ENCODE measurements at regions not wholly inside any gene's neighbourhood (a gene's known extent, or its start where the extent isn't known, plus 50 kb on each side); places are given as distances from the start of the nearest gene placed in this dataset.

- no peak for DNase-seq
These were observed 216.2 kb downstream of the MYLK4 start for GRCh38 chr6:2534406-2535042.

- DNase-seq: no peak
These were observed 219.1 kb downstream of the MYLK4 start for GRCh38 chr6:2531426-2532215.

- no peak for DNase-seq
These were observed 221.5 kb downstream of the MYLK4 start for GRCh38 chr6:2529211-2529719.

DNA sequence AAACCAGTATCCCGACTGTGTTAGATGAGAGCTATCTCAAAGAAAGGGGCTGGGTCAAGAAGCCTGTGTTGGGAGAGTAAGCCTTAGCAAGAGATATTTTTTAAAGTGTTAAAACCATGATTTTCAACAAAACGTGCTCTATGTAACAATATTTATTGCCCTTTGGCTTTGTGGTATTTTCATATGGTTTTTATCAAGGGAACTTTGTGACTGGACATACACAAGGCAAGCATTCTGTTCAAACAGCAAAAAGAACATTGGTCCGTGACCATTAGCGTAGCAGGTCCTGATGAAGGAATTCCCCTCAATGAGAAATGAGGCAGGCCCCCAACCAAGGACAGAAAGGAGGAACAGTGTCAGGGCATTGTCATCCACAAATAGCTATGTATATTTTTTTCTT, 222.6 kb downstream of the MYLK4 start:
- no peak for DNase-seq

DNA sequence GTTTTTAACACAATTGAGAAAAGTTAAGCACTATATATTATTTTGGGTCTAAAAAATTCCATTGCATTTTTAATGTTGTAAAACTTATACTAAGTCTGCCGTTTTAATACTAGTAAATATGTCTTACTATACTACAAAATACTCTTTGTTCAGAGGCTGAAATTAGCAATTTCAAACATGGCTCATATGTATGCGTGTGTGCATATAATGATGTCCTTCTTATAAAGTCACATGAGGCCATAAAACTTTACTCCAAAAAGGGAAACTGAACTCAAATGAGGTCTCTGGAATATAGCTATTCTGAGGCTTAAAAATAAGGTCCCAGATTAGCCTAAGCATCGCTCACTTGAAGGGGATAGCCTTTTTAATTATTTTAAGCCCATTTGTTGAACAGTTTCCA, 224.0 kb downstream of the MYLK4 start:
- no peak for DNase-seq

- no peak for DNase-seq
These were observed 226.6 kb downstream of the MYLK4 start for GRCh38 chr6:2524090-2524489.

GRCh38 chr6:2523061-2523460, 227.7 kb downstream of the MYLK4 start:
- DNase-seq: no peak

DNA sequence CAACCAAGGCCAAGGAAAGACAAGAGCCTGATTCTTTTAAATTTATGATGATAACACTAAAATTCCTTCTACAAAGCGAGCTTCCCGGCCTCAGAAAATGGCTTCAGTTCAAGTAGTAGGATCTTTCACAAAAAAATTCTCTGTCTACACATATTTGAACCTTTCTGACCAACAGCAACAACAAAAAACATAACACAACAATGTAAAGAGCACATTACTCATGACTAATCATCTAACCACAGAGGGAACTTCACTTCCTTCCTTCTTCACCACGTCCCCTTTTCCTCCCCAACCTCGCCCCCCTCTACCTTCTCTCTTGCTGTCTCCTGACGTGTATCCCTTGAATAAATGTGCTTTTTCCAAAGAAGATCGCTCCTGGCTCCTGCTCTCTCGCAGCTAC, 228.2 kb downstream of the MYLK4 start:
- no peak for DNase-seq

DNA sequence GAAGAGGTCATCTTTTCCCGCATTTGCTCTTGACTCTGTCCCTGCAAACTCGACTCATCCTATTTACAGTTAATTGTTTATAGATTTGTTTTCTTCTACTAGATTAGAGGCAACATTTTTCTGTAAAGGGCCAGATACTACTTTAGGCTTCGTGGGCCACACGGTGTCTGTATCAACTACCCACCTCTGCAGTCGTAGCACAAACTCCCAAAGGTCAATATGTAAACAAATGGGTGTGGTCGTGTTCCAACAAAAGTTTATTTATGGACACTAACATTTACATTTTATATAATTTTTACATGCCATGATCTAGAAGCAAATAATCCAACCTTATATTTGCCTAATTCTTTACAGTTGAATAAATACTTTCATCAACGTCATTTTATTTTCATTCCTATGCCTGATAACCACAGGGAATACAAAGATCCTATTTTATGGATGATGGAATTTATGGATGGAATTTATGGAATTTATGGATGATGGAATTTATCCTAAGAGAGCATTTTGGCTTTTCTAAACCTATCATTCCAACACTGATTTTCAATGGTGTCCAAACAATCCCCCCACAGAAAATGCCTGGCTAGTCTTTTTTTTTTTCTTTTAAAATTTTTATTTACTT, 232.8 kb downstream of the MYLK4 start:
- DNase-seq: no peak

GRCh38 chr6:2517401-2517800, 233.3 kb downstream of the MYLK4 start:
- no peak for DNase-seq

DNA sequence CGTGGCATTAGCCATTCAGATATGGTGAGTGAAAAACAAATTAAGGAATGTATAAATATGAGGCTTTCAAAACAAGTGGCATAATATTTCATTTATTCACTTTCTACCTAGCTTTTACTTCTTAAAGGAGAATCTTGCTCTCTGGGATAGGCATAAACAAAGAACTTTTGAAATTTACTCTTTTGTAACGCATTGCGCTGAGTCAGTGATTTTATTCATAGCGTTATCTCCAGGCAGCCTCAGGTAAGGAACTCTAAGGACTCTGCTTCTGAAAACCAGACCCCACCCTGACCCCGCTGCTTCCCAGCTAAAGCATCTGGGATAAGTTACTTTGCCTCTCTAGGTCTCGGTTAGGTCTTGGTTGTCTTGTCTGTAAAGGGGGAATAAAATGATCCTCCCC, 234.7 kb downstream of the MYLK4 start:
- no peak for DNase-seq

DNA sequence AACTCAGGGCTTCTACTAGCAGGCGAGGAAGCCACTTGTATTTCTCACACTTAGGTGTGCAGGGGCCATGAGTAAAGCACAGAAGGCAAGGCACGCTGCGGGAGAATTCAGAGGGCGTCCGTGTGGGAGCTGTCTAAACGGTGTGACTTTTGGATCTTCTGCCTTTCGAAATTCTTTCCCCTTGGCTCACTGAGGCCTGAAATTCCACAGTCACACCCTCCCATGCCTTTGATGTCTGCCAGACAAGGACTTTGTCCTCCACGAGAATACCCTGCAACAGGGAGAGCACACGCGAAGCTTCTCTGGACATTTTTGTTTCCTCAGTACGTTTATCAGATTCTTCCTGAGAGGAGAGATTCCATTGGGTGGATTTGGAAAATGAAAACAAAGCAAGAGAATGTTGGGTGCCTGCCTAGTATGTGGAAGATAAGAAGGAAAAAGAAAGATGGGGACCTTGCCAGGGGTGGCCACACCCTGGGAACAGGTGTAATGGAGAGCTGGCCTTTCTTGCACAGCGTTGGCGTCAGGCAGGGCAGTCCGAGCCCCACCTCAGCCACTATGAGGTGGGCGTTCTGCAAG, 235.7 kb downstream of the MYLK4 start:
- no peak for DNase-seq

DNA sequence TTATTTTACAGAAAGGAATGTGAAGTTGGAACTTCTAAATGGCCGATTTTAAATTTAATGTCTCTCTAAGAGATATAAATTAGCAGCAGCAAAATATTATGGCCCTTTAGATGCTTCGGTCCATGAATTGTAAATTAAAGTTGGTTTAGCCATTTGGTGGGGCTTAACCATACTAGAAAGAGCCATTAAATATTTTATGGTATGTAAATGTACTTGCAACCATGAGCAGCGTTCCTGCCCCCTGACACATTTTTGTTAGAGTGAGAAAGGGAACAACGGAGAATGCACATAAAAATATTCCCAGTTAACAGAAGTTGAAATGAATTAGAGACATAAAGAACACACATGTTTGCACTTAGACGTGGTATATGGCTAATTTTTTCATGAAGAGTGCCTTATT, 237.9 kb downstream of the MYLK4 start:
- no peak for DNase-seq

GRCh38 chr6:2510316-2510715, 240.4 kb downstream of the MYLK4 start:
- DNase-seq: no peak

GRCh38 chr6:2509711-2510110, 241.0 kb downstream of the MYLK4 start:
- no peak for DNase-seq

DNA sequence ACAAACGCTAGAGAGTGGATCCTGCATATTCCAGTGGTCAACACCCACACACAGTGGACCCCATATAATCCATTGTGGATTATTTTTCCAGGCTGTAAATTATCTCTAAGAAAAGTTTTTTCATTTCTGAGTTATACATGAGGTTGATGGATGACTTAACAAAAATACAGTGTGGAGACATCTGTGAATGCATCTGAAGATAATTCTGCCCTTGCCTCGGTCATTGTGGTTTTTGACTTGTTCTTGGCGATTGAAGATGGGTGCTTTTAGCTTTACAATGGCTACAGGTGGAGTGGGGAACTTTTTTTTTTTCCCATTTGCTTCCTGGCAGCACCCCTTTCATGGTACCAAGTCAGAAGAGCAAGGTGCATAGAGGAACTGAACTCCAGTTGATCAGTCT, 242.7 kb downstream of the MYLK4 start:
- no peak for DNase-seq

DNA sequence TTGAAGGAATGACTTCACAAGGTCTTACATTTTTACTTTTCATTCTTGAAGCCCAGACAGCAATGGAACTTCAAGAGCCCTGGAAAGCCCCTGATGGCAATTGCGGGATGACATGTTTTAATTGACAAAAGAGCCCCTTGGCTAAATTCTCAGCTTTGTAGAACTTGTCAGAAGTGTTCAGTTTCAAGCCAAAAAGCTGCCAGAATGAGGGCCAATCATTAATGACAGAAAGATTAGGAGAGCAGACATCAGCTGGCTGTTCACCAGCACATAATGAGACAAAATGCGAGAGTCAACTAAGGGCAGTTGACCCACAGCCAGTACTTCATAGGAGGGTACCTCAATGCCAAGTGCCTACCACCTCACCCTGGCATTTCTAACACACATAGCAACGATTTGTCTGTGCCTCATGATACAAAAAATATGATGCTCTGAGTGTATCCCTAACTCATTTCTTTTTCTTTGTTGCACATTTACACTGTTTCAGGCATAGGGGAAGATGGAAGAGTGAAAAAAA, 243.1 kb downstream of the MYLK4 start:
- DNase-seq: no peak

- no peak for DNase-seq
These were observed 243.7 kb downstream of the MYLK4 start for GRCh38 chr6:2507016-2507415.

DNA sequence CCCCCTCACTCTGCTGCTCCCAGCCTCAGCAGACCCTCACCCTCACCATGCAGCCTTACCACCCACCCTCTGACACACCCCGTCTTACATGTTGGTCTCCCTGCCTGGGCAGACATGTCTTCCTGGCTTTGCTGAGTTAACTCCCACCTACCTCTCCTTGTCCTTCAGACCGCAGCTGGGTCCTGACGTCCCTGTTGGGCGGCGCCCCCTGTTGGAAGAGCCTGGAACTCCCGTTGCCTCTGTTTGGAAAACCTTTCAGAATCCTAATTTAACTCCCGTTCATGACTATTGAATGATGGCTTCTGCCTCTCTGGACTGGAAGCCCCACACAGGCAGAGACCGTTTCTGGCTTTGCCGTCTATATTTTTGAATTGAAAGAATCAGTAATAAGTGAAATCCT, 245.1 kb downstream of the MYLK4 start:
- no peak for DNase-seq

GRCh38 chr6:2504495-2505064, 246.1 kb downstream of the MYLK4 start:
- no peak for DNase-seq

DNA sequence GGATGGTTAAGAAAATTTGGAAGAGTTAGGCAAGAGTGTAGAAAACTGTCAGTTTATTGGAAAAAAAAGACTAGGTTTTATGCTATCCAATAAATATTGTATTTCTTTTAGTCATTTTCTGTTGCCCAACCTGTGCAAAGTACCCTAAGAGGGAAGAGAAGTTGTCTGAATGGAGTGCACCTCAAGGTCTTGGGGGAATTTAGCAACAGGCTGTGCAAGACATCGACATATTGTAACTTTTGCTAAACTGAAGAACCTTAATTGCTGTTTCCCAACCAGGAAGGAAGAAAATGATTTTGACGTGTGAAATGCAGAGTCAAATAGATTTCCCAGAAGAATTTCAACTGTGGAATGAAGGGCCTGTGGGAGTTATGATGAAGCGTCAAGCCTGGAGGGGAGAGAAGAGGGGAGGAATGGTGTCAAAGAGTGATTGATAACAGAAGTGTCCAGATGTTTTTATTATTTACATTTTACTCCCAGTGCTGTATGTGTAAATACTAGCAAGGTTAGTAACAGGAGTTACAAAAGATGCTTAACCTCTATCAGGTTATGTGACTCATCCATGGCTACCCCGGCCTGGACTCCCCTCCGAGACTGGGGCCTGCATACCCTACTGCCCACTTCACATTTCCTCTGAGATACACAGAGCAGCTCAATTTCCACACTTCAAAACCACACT, 246.8 kb downstream of the MYLK4 start:
- no peak for DNase-seq

GRCh38 chr6:2502998-2503674, 247.6 kb downstream of the MYLK4 start:
- no peak for DNase-seq
